Tibial nerve (tissue), 4 donors: ENCODE measurements at regions not wholly inside any gene's neighbourhood (a gene's known extent, or its start where the extent isn't known, plus 50 kb on each side); places are given as distances from the start of the nearest gene placed in this dataset.
"Not testable (repeated sequence)": the region's sequence is repeated elsewhere in the genome, so short reads cannot be mapped to it uniquely, and the experiment has no call there.

Experiments
- DNase-seq, 2 donors: peaks; one replicate each; pipeline ENCODE4 v3.0.0-alpha.2; 2019; ENCODE audit warnings: low spot score in 2 of 2
- H3K27ac ChIP-seq, 4 donors: fragments of 200-600 bp; sonication (generic) in 3 of 4; one replicate each; pipeline ENCODE4 v1.5.1; 2017 to 2019; ENCODE audit warnings: mild to moderate bottlenecking in 1 of 4
- H3K27me3 ChIP-seq, 2 donors: fragments of 200-600 bp; sonication (generic) in 1 of 2; one replicate each; pipeline versions ENCODE4 v1.5.1 to v1.6.0; 2017 to 2019
- H3K36me3 ChIP-seq, 3 donors: fragments of 200-600 bp; sonication (generic); one replicate each; pipeline ENCODE4 v1.5.1; 2018 to 2019
- H3K4me1 ChIP-seq, 4 donors: fragments of 200-600 bp; sonication (generic) in 3 of 4; one replicate each; pipeline ENCODE4 v1.5.1; 2017 to 2019
- H3K4me3 ChIP-seq, 4 donors: fragments of 200-600 bp; sonication (generic) in 3 of 4; one replicate each; pipeline ENCODE4 v1.5.1; 2017 to 2019; ENCODE audit warnings: mild to moderate bottlenecking in 1 of 4, moderate library complexity in 1 of 4
- H3K9me3 ChIP-seq, 4 donors: fragments of 200-600 bp; sonication (generic) in 3 of 4; one replicate each; pipeline ENCODE4 v1.5.1; 2017 to 2019
- CTCF ChIP-seq, 5 experiments: fragments of 200-600 bp in 3 of 5; fragments of 450-650 bp in 2 of 5; sonication (generic) in 3 of 5; IDR thresholded peaks; one replicate each; pipeline ENCODE4 v1.5.1; 2016 to 2019; ENCODE audit warnings: antibody characterized with exemption in 5 of 5, mild to moderate bottlenecking in 3 of 5, moderate library complexity in 2 of 5
- EP300 ChIP-seq, 2 donors: sonication (generic); formaldehyde crosslinking; IDR thresholded peaks; one replicate each; pipeline ENCODE4 v1.6.1; 2017; ENCODE audit warnings: antibody characterized with exemption in 2 of 2, mild to moderate bottlenecking in 1 of 2
- POLR2A ChIP-seq, 2 donors: fragments of 450-650 bp; IDR thresholded peaks; one replicate each; pipeline ENCODE4 v1.6.1; 2017; ENCODE audit warnings: antibody characterized with exemption in 2 of 2, mild to moderate bottlenecking in 2 of 2, moderate library complexity in 2 of 2
- WGBS, 2 donors: methylation state at CpG; one replicate each; pipeline ENCODE4 v1.1.5; 2018; 5-methylcytosine and 5-hydroxymethylcytosine counted together

GRCh38 chr6:113370508-113371502, 486.3 kb upstream of the MARCKS start:
- no peak overlapping the region for H3K27ac ChIP-seq
- H3K4me1 ChIP-seq = no peaks in the 10 kb centered on the region
- DNase-seq = no peak
- H3K27me3 ChIP-seq = no peaks in the 10 kb centered on the region
- TF ChIP-seq CTCF (IDR thresholded peaks at IDR 0.05) (no peak), POLR2A (IDR thresholded peaks at IDR 0.05) (no peak), EP300 (IDR thresholded peaks at IDR 0.05) (no peak)
- no peaks in the 10 kb centered on the region for H3K9me3 ChIP-seq
- no peaks in the 10 kb centered on the region for H3K36me3 ChIP-seq
- WGBS, 2 donors = 64 to 70% methylated on average over 5 of the region's 5 CpGs
- no peak overlapping the region for H3K4me3 ChIP-seq

- not testable (repeated sequence) for H3K27me3 ChIP-seq, H3K27ac ChIP-seq, DNase-seq, H3K36me3 ChIP-seq, H3K9me3 ChIP-seq, H3K4me3 ChIP-seq
- peaks cover 0 to 16% (median 3%) of the 10 kb centered on the region in 4 donors for H3K4me1 ChIP-seq
- 92 to 98% methylated on average over 2 of the region's 2 CpGs for WGBS, 2 donors
These were observed 481.7 kb upstream of the MARCKS start for GRCh38 chr6:113375466-113375865.

GRCh38 chr6:113375950-113376846, 480.9 kb upstream of the MARCKS start:
- H3K36me3 ChIP-seq = no peaks in the 10 kb centered on the region
- peaks cover 0 to 16% (median 3%) of the 10 kb centered on the region in 4 donors for H3K4me1 ChIP-seq
- H3K27me3 ChIP-seq = no peaks in the 10 kb centered on the region
- no peaks in the 10 kb centered on the region for H3K9me3 ChIP-seq
- no peak for TF ChIP-seq POLR2A (IDR thresholded peaks at IDR 0.05)
- TF ChIP-seq EP300 (IDR thresholded peaks at IDR 0.05) = no peak
- TF ChIP-seq CTCF (IDR thresholded peaks at IDR 0.05) = no peak
- WGBS, 2 donors = 61 to 68% methylated on average over 7 of the region's 7 CpGs
- no peak overlapping the region for H3K27ac ChIP-seq
- no peak overlapping the region for H3K4me3 ChIP-seq
- DNase-seq = no peak

- peaks cover 0 to 16% (median 3%) of the 10 kb centered on the region in 4 donors for H3K4me1 ChIP-seq
- no peaks in the 10 kb centered on the region for H3K36me3 ChIP-seq
- TF ChIP-seq EP300 (IDR thresholded peaks at IDR 0.05) (no peak), POLR2A (IDR thresholded peaks at IDR 0.05) (no peak), CTCF (IDR thresholded peaks at IDR 0.05) (no peak)
- no peak overlapping the region for H3K27ac ChIP-seq
- H3K4me3 ChIP-seq = no peak overlapping the region
- WGBS, 2 donors = 27 to 53% methylated on average over 1 of the region's 1 CpG
- no peaks in the 10 kb centered on the region for H3K9me3 ChIP-seq
- no peaks in the 10 kb centered on the region for H3K27me3 ChIP-seq
- no peak for DNase-seq
These were observed 480.3 kb upstream of the MARCKS start for GRCh38 chr6:113376847-113377165.

GRCh38 chr6:113377362-113377942, 479.7 kb upstream of the MARCKS start:
- Histone ChIP-seq H3K27ac (no peak overlapping the region), H3K4me1 (peaks cover 0 to 16% (median 3%) of the 10 kb centered on the region in 4 donors), H3K4me3 (no peak overlapping the region), H3K9me3 (no peaks in the 10 kb centered on the region), H3K36me3 (no peaks in the 10 kb centered on the region), H3K27me3 (no peaks in the 10 kb centered on the region)
- DNase-seq = no peak
- TF ChIP-seq CTCF (IDR thresholded peaks at IDR 0.05) = no peak
- no peak for TF ChIP-seq EP300 (IDR thresholded peaks at IDR 0.05)
- no peak for TF ChIP-seq POLR2A (IDR thresholded peaks at IDR 0.05)
- WGBS, 2 donors = 73 to 75% methylated on average over 4 of the region's 4 CpGs
